HEK293T (cell line): ENCODE measurements at regions not wholly inside any gene's neighbourhood (a gene's known extent, or its start where the extent isn't known, plus 50 kb on each side); places are given as distances from the start of the nearest gene placed in this dataset.

Experiments used
- NFRKB ChIP-seq: fragments of 450-650 bp; IDR thresholded peaks from 2 replicates; pipeline ENCODE4 v1.6.1; 2016; ENCODE audit warnings: mild to moderate bottlenecking, moderate library complexity
- PKNOX1 ChIP-seq: fragments of 450-650 bp; IDR thresholded peaks from 2 replicates; pipeline ENCODE4 v1.6.1; 2016
- SP1 ChIP-seq: fragments of 450-650 bp; IDR thresholded peaks from 2 replicates; pipeline ENCODE4 v1.6.1; 2017

- TF ChIP-seq PKNOX1 (peak; percentile 40), NFRKB (no peak), SP1 (no peak)
These were observed 369.2 kb upstream of the IL12A start for GRCh38 chr3:159619341-159619885.
